Immature natural killer cell (primary cell): ENCODE measurements at regions not wholly inside any gene's neighbourhood (a gene's known extent, or its start where the extent isn't known, plus 50 kb on each side); places are given as distances from the start of the nearest gene placed in this dataset.

ENCODE experiments used
- DNase-seq, 3 donors: peaks; one replicate each; pipeline ENCODE4 v3.0.0; 2022; ENCODE audit warnings: mixed read lengths in 1 of 3
- H3K27ac Mint-ChIP-seq, 6 donors: one replicate each; pipeline ENCODE4 v1.8.0; 2020; ENCODE audit warnings: mixed read lengths in 6 of 6, mild to moderate bottlenecking in 5 of 6, inconsistent platforms in 4 of 6, moderate library complexity in 3 of 6
- H3K27me3 Mint-ChIP-seq, 3 donors: one replicate each; pipeline ENCODE4 v1.8.0; 2020 to 2021; ENCODE audit warnings: low read depth in 3 of 3, mild to moderate bottlenecking in 3 of 3, mixed read lengths in 3 of 3, moderate library complexity in 3 of 3, inconsistent platforms in 1 of 3
- H3K36me3 Mint-ChIP-seq, 3 donors: one replicate each; pipeline ENCODE4 v1.8.0; 2020; ENCODE audit warnings: mixed read lengths in 3 of 3, inconsistent platforms in 2 of 3, mild to moderate bottlenecking in 2 of 3
- H3K4me1 Mint-ChIP-seq, 2 donors: one replicate each; pipeline ENCODE4 v1.8.0; 2020; ENCODE audit warnings: inconsistent platforms in 2 of 2, mild to moderate bottlenecking in 2 of 2, mixed read lengths in 2 of 2, moderate library complexity in 1 of 2
- H3K4me3 Mint-ChIP-seq, 5 donors: one replicate each; pipeline ENCODE4 v1.8.0; 2020; ENCODE audit warnings: mild to moderate bottlenecking in 5 of 5, mixed read lengths in 5 of 5, inconsistent platforms in 3 of 5, moderate library complexity in 3 of 5
- H3K9me3 Mint-ChIP-seq, 6 donors: one replicate each; pipeline ENCODE4 v1.8.0; 2020; ENCODE audit warnings: mild to moderate bottlenecking in 6 of 6, mixed read lengths in 6 of 6, inconsistent platforms in 4 of 6, moderate library complexity in 3 of 6

DNA sequence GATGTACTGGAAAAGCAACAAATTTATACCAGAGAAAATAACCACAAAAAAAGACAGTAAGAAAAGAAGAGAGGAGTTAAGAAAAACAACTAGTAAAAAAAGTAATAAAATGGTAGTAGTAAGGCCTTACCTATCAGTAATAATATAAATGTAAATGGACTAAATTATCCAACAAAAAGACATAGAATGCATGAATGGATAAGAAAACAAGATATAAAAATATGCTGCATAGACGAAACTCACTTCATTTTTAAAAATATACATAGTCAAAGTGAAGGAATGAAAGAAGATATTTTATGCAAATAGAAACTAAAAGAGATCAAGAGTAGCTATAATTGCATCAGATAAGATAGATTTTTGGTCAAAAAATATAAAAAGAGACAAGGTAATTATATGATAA lies 739.1 kb downstream of the DNAJB9 start:
- Mint-ChIP-seq H3K4me1 (no peaks in the 10 kb centered on the region), H3K4me3 (no peak overlapping the region), H3K9me3 (peaks cover 15 to 70% (median 47%) of the 10 kb centered on the region in 6 donors), H3K27me3 (no peaks in the 10 kb centered on the region), H3K27ac (no peak overlapping the region), H3K36me3 (no peaks in the 10 kb centered on the region)
- DNase-seq, result no peak

GRCh38 chr7:109309790-109310189 lies 740.1 kb downstream of the DNAJB9 start:
- Mint-ChIP-seq H3K9me3 (peaks cover 12 to 74% (median 50%) of the 10 kb centered on the region in 6 donors), H3K27me3 (no peaks in the 10 kb centered on the region), H3K4me3 (no peak overlapping the region), H3K27ac (no peak overlapping the region), H3K36me3 (no peaks in the 10 kb centered on the region), H3K4me1 (no peaks in the 10 kb centered on the region)
- no peak for DNase-seq

DNA sequence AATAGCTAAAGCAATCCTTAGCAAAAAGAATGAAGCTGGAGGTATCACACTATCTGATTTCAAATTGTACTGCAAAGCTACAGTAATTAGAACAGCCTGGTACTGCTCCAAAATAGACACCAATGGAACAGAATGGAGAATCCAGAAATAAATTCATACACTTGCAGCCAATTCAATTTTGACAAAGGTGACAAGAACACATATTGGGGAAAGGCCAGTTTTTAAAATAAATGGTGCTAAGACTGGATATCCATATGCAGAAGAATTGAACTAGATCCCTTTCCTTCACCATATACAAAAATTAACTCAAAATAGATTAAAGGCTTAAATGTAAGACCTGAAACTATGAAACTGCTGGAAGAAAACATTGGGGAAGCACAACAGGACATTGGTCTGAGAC lies 748.5 kb downstream of the DNAJB9 start:
- no peak overlapping the region for H3K27ac Mint-ChIP-seq
- no peaks in the 10 kb centered on the region for H3K36me3 Mint-ChIP-seq
- no peaks in the 10 kb centered on the region for H3K4me1 Mint-ChIP-seq
- no peak overlapping the region for H3K4me3 Mint-ChIP-seq
- DNase-seq, result no peak
- peaks cover 0 to 5% (median 0%) of the 10 kb centered on the region in 3 donors for H3K27me3 Mint-ChIP-seq
- peaks cover 7 to 56% (median 41%) of the 10 kb centered on the region in 6 donors for H3K9me3 Mint-ChIP-seq

GRCh38 chr7:109322833-109323232 lies 753.2 kb downstream of the DNAJB9 start:
- H3K9me3 Mint-ChIP-seq, result peaks cover 4 to 28% (median 15%) of the 10 kb centered on the region in 6 donors
- H3K36me3 Mint-ChIP-seq, result no peaks in the 10 kb centered on the region
- no peak overlapping the region for H3K4me3 Mint-ChIP-seq
- no peak for DNase-seq
- H3K4me1 Mint-ChIP-seq, result no peaks in the 10 kb centered on the region
- H3K27ac Mint-ChIP-seq, result no peak overlapping the region
- H3K27me3 Mint-ChIP-seq, result peaks cover 0 to 2% (median 0%) of the 10 kb centered on the region in 3 donors

- H3K27ac Mint-ChIP-seq, result no peak overlapping the region
- H3K36me3 Mint-ChIP-seq, result no peaks in the 10 kb centered on the region
- peaks cover 10 to 36% (median 19%) of the 10 kb centered on the region in 6 donors for H3K9me3 Mint-ChIP-seq
Measured at GRCh38 chr7:109331423-109331822, 761.7 kb downstream of the DNAJB9 start.

DNA sequence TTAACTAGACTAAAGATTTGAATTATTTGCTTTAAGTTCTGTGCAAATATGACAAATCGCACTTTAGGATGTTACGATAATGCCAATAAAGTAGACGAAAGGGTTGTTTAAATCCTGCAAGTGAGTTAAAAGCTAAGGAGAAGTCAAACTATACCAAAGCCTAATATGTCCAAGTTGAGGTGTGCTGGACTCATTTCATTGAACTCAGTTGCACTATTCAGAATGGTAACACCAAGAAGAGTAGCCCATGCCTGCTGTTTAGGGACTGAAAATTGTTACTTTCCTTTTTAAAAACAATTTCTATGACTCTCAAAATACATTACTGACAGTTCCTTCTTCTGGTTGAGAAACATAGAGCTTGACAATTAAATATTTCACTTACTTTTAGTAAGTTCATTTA lies 766.3 kb downstream of the DNAJB9 start:
- no peaks in the 10 kb centered on the region for H3K4me1 Mint-ChIP-seq
- no peak overlapping the region for H3K27ac Mint-ChIP-seq
- H3K27me3 Mint-ChIP-seq, result peaks cover 0 to 2% (median 0%) of the 10 kb centered on the region in 3 donors
- H3K4me3 Mint-ChIP-seq, result no peak overlapping the region
- no peaks in the 10 kb centered on the region for H3K36me3 Mint-ChIP-seq
- H3K9me3 Mint-ChIP-seq, result peaks cover 5 to 42% (median 16%) of the 10 kb centered on the region in 6 donors
- no peak for DNase-seq

More at GRCh38 chr7:109331423-109331822, 761.7 kb downstream of the DNAJB9 start:
- no peak for DNase-seq
- peaks cover 0 to 2% (median 0%) of the 10 kb centered on the region in 3 donors for H3K27me3 Mint-ChIP-seq
- H3K4me3 Mint-ChIP-seq, result no peak overlapping the region
- H3K4me1 Mint-ChIP-seq, result no peaks in the 10 kb centered on the region

DNA sequence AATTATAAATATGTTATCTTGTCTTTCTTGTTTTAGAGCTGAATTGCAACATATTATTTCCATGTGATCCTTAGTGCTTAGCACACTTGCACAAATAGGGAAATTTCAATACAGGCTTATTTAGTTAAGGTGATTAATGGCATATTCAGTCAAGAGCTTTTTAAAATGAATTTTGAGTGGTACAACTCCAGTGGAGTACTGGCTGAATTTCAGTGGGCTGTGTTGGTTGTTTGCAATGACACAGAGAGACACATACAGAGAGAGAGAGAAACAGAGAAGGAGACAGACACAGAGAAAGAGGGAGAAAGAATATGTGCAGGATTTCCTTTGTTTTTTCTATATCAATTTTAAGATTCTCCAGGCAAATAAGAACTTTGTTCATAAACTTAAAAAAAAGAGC lies 766.9 kb downstream of the DNAJB9 start:
- Mint-ChIP-seq H3K4me1 (no peaks in the 10 kb centered on the region), H3K27me3 (peaks cover 0 to 2% (median 0%) of the 10 kb centered on the region in 3 donors), H3K9me3 (peaks cover 5 to 40% (median 15%) of the 10 kb centered on the region in 6 donors), H3K36me3 (no peaks in the 10 kb centered on the region), H3K4me3 (no peak overlapping the region), H3K27ac (no peak overlapping the region)
- DNase-seq, result no peak

GRCh38 chr7:109343678-109344077 lies 774.0 kb downstream of the DNAJB9 start:
- H3K9me3 Mint-ChIP-seq, result peaks cover 6 to 36% (median 19%) of the 10 kb centered on the region in 6 donors
- no peak overlapping the region for H3K4me3 Mint-ChIP-seq
- no peak overlapping the region for H3K27ac Mint-ChIP-seq
- DNase-seq, result no peak
- H3K4me1 Mint-ChIP-seq, result no peaks in the 10 kb centered on the region
- H3K36me3 Mint-ChIP-seq, result peaks cover 0 to 4% (median 0%) of the 10 kb centered on the region in 3 donors
- no peaks in the 10 kb centered on the region for H3K27me3 Mint-ChIP-seq

DNA sequence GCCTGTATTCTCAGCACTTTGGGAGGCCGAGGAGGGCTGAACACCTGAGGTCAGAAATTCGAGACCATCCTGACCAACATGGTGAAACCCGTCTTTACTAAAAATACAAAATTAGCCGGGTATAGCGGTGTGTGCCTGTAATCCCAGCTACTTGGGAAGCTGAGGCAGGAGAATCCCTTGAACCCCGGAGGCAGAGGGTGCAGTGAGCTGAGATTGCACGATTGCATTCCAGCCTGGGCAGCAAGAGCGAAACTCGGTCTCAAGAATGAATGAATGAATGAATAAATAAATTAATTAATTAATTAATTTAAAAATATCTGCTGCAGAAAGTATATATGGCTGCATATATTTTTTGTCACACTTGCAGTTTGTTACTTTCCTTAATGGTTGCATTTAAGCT lies 781.8 kb downstream of the DNAJB9 start:
- H3K27ac Mint-ChIP-seq, result no peak overlapping the region
- no peak overlapping the region for H3K4me3 Mint-ChIP-seq
- H3K9me3 Mint-ChIP-seq, result peaks cover 0 to 30% (median 7%) of the 10 kb centered on the region in 6 donors
- no peaks in the 10 kb centered on the region for H3K27me3 Mint-ChIP-seq
- H3K4me1 Mint-ChIP-seq, result no peaks in the 10 kb centered on the region
- H3K36me3 Mint-ChIP-seq, result no peaks in the 10 kb centered on the region
- DNase-seq, result no peak

DNA sequence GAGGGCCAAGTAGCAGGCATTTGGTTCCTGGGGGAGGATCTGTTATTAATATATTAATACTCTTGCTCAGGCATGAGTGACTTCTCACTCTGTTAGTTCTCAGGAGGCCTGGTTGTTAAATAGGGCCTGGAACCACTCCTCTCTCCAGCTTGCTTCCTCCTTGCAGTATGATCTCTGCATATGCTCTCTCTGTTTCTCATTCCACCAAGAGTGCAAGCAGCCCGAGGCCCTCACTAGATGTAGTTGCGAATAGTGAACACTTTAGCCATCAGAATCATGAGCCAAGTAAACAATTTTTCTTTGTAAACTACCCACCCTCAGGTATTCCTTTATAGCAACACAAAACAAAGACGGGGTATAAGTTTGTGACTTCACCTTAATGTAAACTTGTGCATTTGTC lies 784.3 kb downstream of the DNAJB9 start:
- Mint-ChIP-seq H3K4me1 (no peaks in the 10 kb centered on the region), H3K27ac (no peak overlapping the region), H3K4me3 (no peak overlapping the region), H3K36me3 (no peaks in the 10 kb centered on the region), H3K9me3 (peaks cover 1 to 31% (median 11%) of the 10 kb centered on the region in 6 donors), H3K27me3 (no peaks in the 10 kb centered on the region)
- no peak for DNase-seq

- Mint-ChIP-seq H3K4me3 (no peak overlapping the region), H3K27ac (no peak overlapping the region), H3K36me3 (no peaks in the 10 kb centered on the region), H3K4me1 (no peaks in the 10 kb centered on the region), H3K27me3 (no peaks in the 10 kb centered on the region), H3K9me3 (peaks cover 3 to 33% (median 12%) of the 10 kb centered on the region in 6 donors)
- no peak for DNase-seq
Measured at GRCh38 chr7:109354552-109354951, 784.9 kb downstream of the DNAJB9 start.

- H3K27ac Mint-ChIP-seq, result no peak overlapping the region
- H3K4me1 Mint-ChIP-seq, result no peaks in the 10 kb centered on the region
- DNase-seq, result no peak
- no peak overlapping the region for H3K4me3 Mint-ChIP-seq
- no peaks in the 10 kb centered on the region for H3K36me3 Mint-ChIP-seq
- H3K9me3 Mint-ChIP-seq, result peaks cover 12 to 62% (median 32%) of the 10 kb centered on the region in 6 donors
- H3K27me3 Mint-ChIP-seq, result no peaks in the 10 kb centered on the region
Measured at GRCh38 chr7:109375823-109376222, 806.1 kb downstream of the DNAJB9 start.

GRCh38 chr7:109376576-109376975 lies 806.9 kb downstream of the DNAJB9 start:
- H3K36me3 Mint-ChIP-seq, result no peaks in the 10 kb centered on the region
- DNase-seq, result no peak
- no peaks in the 10 kb centered on the region for H3K27me3 Mint-ChIP-seq
- H3K4me1 Mint-ChIP-seq, result no peaks in the 10 kb centered on the region
- H3K4me3 Mint-ChIP-seq, result no peak overlapping the region
- H3K9me3 Mint-ChIP-seq, result peaks cover 12 to 63% (median 33%) of the 10 kb centered on the region in 6 donors
- no peak overlapping the region for H3K27ac Mint-ChIP-seq

DNA sequence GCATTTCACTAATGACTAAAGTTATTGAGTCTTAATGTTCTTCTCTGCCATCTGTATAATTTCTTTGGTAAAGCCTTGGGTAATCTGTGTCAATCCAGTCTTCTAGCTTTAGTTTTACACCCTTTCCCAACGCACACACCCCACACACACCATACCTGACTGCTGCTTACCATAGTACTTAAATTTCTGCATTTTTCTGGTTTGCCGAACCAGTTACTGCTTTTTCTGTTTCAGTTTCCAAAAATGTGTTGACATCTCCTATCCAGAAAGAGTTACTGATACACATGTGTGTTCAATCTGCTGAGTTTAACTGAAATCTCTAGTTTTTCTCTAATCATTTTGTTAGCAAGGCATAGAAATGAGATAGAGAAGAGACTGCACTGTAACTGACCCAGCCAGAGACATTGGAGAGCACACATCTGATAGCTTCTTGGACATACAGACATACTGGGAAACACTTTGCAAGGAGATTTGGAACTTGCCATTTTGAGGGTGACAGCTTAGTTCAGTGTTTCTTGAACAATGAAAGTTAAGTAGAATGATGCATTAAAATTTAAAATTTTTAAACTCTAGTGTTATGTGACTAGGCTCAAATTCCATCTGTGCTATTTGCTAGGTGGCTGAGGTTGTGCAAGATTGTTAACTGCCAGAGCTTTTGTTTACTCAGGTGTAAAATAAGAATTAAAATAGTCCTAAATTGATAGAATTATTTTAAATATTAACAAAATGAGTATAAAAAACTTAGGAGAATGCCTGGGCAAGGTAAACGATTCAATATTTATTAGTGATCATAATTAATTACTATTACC lies 807.6 kb downstream of the DNAJB9 start:
- H3K4me1 Mint-ChIP-seq, result no peaks in the 10 kb centered on the region
- no peak for DNase-seq
- no peak overlapping the region for H3K4me3 Mint-ChIP-seq
- no peak overlapping the region for H3K27ac Mint-ChIP-seq
- no peaks in the 10 kb centered on the region for H3K36me3 Mint-ChIP-seq
- H3K9me3 Mint-ChIP-seq, result peaks cover 12 to 70% (median 35%) of the 10 kb centered on the region in 6 donors
- H3K27me3 Mint-ChIP-seq, result no peaks in the 10 kb centered on the region

GRCh38 chr7:109386959-109387358 lies 817.3 kb downstream of the DNAJB9 start:
- no peak overlapping the region for H3K4me3 Mint-ChIP-seq
- peaks cover 0 to 2% (median 0%) of the 10 kb centered on the region in 3 donors for H3K27me3 Mint-ChIP-seq
- no peak overlapping the region for H3K27ac Mint-ChIP-seq
- no peaks in the 10 kb centered on the region for H3K36me3 Mint-ChIP-seq
- no peak for DNase-seq
- peaks cover 12 to 30% (median 19%) of the 10 kb centered on the region in 6 donors for H3K9me3 Mint-ChIP-seq
- no peaks in the 10 kb centered on the region for H3K4me1 Mint-ChIP-seq
